ENCODE measurements at regions not wholly inside any gene's neighbourhood (a gene's known extent, or its start where the extent isn't known, plus 50 kb on each side); places are given as distances from the start of the nearest gene placed in this dataset.

- Histone ChIP-seq H3K9me3 (ENCODE audit: insufficient read depth, low read depth, low read length) (no peaks in the 10 kb centered on the region), H3K79me2 (ENCODE audit: insufficient read depth, low read length) (no peaks in the 10 kb centered on the region), H3K27me3 (ENCODE audit: insufficient read depth, low read length, poor library complexity, severe bottlenecking) (no peaks in the 10 kb centered on the region), H2AFZ (ENCODE audit: low read length) (no peak overlapping the region), H3K4me3 (ENCODE audit: low read length, poor library complexity, severe bottlenecking) (no peak overlapping the region), H3K36me3 (ENCODE audit: insufficient read depth, low read length) (no peaks in the 10 kb centered on the region), H3K4me2 (ENCODE audit: low read depth, low read length, poor library complexity, severe bottlenecking) (no peak overlapping the region), H4K20me1 (ENCODE audit: insufficient read depth, low read length, poor library complexity, severe bottlenecking) (no peaks in the 10 kb centered on the region), H3K4me1 (ENCODE audit: insufficient read depth, low read length, poor library complexity, severe bottlenecking) (no peaks in the 10 kb centered on the region), H3F3A (ENCODE audit: low read depth) (no peaks in the 10 kb centered on the region), H3K9ac (ENCODE audit: low read depth, low read length, poor library complexity, severe bottlenecking) (no peak overlapping the region), H3K9me2 (replicated peaks; ENCODE audit: low read depth, low read length) (no peaks in the 10 kb centered on the region)
- TF ChIP-seq EZH2phosphoT487 (IDR thresholded peaks at IDR 0.05; ENCODE audit: borderline replicate concordance) (no peak), CTCF (conservative IDR thresholded peaks at IDR 0.05; ENCODE audit: low read length) (no peak)
Observed at GRCh38 chr13:44252938-44253337, 120.7 kb upstream of the SERP2 start.

- Histone ChIP-seq H2AFZ (ENCODE audit: low read length) (no peak overlapping the region), H4K20me1 (ENCODE audit: insufficient read depth, low read length, poor library complexity, severe bottlenecking) (no peaks in the 10 kb centered on the region)
- TF ChIP-seq EZH2phosphoT487 (IDR thresholded peaks at IDR 0.05; ENCODE audit: borderline replicate concordance) (no peak), CTCF (conservative IDR thresholded peaks at IDR 0.05; ENCODE audit: low read length) (no peak)
Observed at GRCh38 chr13:44255771-44256364, 117.8 kb upstream of the SERP2 start.

GRCh38 chr13:44257796-44258195, 115.8 kb upstream of the SERP2 start:
- H4K20me1 ChIP-seq (ENCODE audit: insufficient read depth, low read length, poor library complexity, severe bottlenecking): no peaks in the 10 kb centered on the region
- TF ChIP-seq EZH2phosphoT487 (IDR thresholded peaks at IDR 0.05; ENCODE audit: borderline replicate concordance) (no peak), CTCF (conservative IDR thresholded peaks at IDR 0.05; ENCODE audit: low read length) (no peak)
- H3K4me2 ChIP-seq (ENCODE audit: low read depth, low read length, poor library complexity, severe bottlenecking): no peak overlapping the region
- peaks cover 16% of the 10 kb centered on the region for H3K4me1 ChIP-seq (ENCODE audit: insufficient read depth, low read length, poor library complexity, severe bottlenecking)
- no peak overlapping the region for H3K4me3 ChIP-seq (ENCODE audit: low read length, poor library complexity, severe bottlenecking)
- no peaks in the 10 kb centered on the region for H3K9me3 ChIP-seq (ENCODE audit: insufficient read depth, low read depth, low read length)
- H3F3A ChIP-seq (ENCODE audit: low read depth): no peaks in the 10 kb centered on the region
- no peaks in the 10 kb centered on the region for H3K27me3 ChIP-seq (ENCODE audit: insufficient read depth, low read length, poor library complexity, severe bottlenecking)
- no peaks in the 10 kb centered on the region for H3K36me3 ChIP-seq (ENCODE audit: insufficient read depth, low read length)
- H3K9me2 ChIP-seq (replicated peaks; ENCODE audit: low read depth, low read length): no peaks in the 10 kb centered on the region
- H3K79me2 ChIP-seq (ENCODE audit: insufficient read depth, low read length): no peaks in the 10 kb centered on the region
- no peak overlapping the region for H2AFZ ChIP-seq (ENCODE audit: low read length)
- no peak overlapping the region for H3K9ac ChIP-seq (ENCODE audit: low read depth, low read length, poor library complexity, severe bottlenecking)

More at GRCh38 chr13:44255771-44256364, 117.8 kb upstream of the SERP2 start:
- no peaks in the 10 kb centered on the region for H3K9me2 ChIP-seq (replicated peaks; ENCODE audit: low read depth, low read length)
- H3K27me3 ChIP-seq (ENCODE audit: insufficient read depth, low read length, poor library complexity, severe bottlenecking): no peaks in the 10 kb centered on the region
- no peaks in the 10 kb centered on the region for H3K9me3 ChIP-seq (ENCODE audit: insufficient read depth, low read depth, low read length)
- no peak overlapping the region for H3K9ac ChIP-seq (ENCODE audit: low read depth, low read length, poor library complexity, severe bottlenecking)
- no peaks in the 10 kb centered on the region for H3K79me2 ChIP-seq (ENCODE audit: insufficient read depth, low read length)
- H3K4me3 ChIP-seq (ENCODE audit: low read length, poor library complexity, severe bottlenecking): no peak overlapping the region
- peaks cover 16% of the 10 kb centered on the region for H3K4me1 ChIP-seq (ENCODE audit: insufficient read depth, low read length, poor library complexity, severe bottlenecking)
- H3F3A ChIP-seq (ENCODE audit: low read depth): no peaks in the 10 kb centered on the region
- no peaks in the 10 kb centered on the region for H3K36me3 ChIP-seq (ENCODE audit: insufficient read depth, low read length)
- H3K4me2 ChIP-seq (ENCODE audit: low read depth, low read length, poor library complexity, severe bottlenecking): no peak overlapping the region
